ENCODE measurements at regions not wholly inside any gene's neighbourhood (a gene's known extent, or its start where the extent isn't known, plus 50 kb on each side); places are given as distances from the start of the nearest gene placed in this dataset.

DNA sequence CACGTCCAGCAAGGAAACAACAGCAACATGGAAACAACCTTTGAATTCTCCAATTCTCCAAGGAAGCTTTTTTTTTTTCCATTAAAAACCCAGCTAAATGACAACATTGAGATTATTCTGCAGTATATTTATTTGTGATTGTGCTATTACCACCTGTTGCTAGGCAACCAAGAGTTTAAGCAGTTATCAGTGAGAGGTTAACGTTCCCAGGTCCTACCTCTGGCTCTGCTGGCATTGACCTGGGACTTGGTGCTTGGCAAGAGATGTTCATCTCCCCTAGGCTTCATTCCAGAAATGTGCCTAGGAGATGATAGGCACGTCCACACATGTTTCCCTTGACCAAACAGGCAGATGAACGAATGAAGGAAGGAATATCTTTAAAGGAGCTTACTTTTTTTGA lies 157.0 kb downstream of the TDRD15 start:
- TF ChIP-seq REST (IDR thresholded peaks at IDR 0.05; ENCODE audit: insufficient read depth in 1 of 2, low read depth in 2 of 2, low read length in 1 of 2) (no peak), POLR2AphosphoS5 (IDR thresholded peaks at IDR 0.05; ENCODE audit: low read depth, low read length) (no peak), CTCF (IDR thresholded peaks at IDR 0.05) (no peak), SIN3A (IDR thresholded peaks at IDR 0.05; ENCODE audit: borderline replicate concordance, insufficient read depth, low read depth, low read length) (no peak)

Measured in Panc1 (cell line).